GM21825 (cell line): ENCODE measurements at regions not wholly inside any gene's neighbourhood (a gene's known extent, or its start where the extent isn't known, plus 50 kb on each side); places are given as distances from the start of the nearest gene placed in this dataset.
"Not testable (repeated sequence)": the region's sequence is repeated elsewhere in the genome, so short reads cannot be mapped to it uniquely, and the experiment has no call there.

ENCODE experiments used
- ATAC-seq: cut with Tn5 transposase; IDR thresholded peaks from one replicate; pipeline ENCODE4 v1.9.1; 2021; ENCODE audit warnings: mild to moderate bottlenecking, moderate library complexity; ENCODE audit not compliant: unreplicated experiment

- ATAC-seq = no peak
Observed at GRCh38 chr3:189375532-189375931, 203.8 kb downstream of the TPRG1 start.

- ATAC-seq = no peak
Observed at GRCh38 chr3:189383630-189384029, 211.9 kb downstream of the TPRG1 start.

GRCh38 chr3:189385880-189386279 lies 214.1 kb downstream of the TPRG1 start:
- not testable (repeated sequence) for ATAC-seq

- no peak for ATAC-seq
Observed at GRCh38 chr3:189386739-189387138, 215.0 kb downstream of the TPRG1 start.

GRCh38 chr3:189389346-189389745 lies 217.6 kb downstream of the TPRG1 start:
- ATAC-seq = no peak

GRCh38 chr3:189393598-189393997 lies 221.8 kb downstream of the TPRG1 start:
- ATAC-seq = no peak

- ATAC-seq = peak; percentile 87
Observed at GRCh38 chr3:189394599-189395121, 222.9 kb downstream of the TPRG1 start.

- no peak for ATAC-seq
Observed at GRCh38 chr3:189395825-189396224, 224.1 kb downstream of the TPRG1 start.

DNA sequence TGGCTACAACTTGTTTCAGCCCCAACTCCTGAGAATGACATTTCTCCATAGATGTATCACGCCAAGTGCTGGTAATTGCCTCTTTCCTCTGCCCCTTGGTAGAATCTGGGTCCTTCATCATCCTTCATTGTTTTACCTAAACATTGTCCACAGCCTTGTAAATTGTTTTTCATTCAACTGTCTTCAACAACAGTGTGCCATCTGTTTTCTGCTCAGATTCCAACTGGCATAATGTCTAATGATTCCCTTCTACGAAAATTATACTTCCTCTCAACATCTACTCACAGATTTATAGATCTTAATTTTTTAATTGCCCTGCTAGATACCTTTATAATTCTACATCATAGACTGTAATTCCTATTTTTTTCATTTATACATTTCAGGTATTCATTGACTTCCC lies 226.9 kb downstream of the TPRG1 start:
- ATAC-seq = no peak

DNA sequence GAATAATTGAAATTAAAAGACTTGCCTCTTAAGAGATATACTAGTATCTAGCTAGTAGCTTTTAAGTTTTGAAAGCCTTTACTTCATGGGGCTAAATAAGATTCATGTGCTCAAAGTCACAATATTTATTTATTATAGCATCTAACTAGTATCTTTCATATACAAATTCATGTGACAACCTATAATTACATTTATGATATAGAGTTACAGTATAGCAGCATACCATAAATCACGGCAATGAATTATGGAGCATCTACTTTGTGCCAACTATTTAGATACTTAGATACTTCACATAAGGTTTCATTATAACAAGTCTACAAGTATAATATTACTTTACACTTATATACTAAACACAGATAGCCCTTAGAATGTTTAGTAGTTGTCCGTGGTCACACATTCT lies 229.4 kb downstream of the TPRG1 start:
- ATAC-seq = no peak

DNA sequence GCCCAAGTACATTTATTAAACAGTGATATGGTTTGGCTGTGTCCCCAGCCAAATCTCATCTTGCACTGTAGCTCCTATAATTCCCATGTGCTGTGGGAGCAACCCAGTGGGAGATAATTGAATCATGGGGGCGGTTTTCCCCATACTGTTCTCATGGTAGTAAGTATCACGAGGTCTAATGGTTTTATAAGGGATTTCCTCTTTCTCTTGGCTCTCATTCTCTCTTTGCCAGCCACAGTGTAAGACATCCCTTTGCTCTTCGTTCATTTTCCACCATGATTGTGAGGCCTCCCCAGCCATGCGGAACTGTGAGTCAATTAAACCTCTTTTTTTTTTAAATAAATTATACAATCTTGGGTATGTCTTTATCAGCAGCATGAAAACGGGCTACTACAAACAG lies 228.0 kb upstream of the TP63 start:
- no peak for ATAC-seq

GRCh38 chr3:189404024-189404423 lies 227.2 kb upstream of the TP63 start:
- no peak for ATAC-seq

- ATAC-seq = no peak
Observed at GRCh38 chr3:189404797-189405484, 226.2 kb upstream of the TP63 start.

GRCh38 chr3:189406148-189406547 lies 225.0 kb upstream of the TP63 start:
- no peak for ATAC-seq

DNA sequence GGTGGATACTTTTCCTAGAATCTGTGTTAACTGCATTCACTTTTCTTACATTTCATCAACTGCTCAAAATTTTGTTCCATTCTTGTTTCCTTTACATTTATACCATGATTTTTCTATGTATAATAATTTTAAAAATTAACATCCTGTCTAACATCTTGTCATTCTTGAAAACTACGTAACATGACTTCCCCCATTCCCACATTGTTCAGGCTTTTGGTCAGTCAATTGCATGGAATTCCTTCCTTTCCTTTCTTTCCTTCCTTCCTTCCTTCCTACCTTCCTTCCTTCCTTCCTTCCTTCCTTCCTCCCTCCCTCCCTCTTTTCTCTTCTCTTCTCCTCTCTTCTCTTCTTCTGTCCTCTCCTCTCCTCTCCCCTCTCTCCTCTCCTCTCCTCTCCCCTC lies 220.7 kb upstream of the TP63 start:
- no peak for ATAC-seq

DNA sequence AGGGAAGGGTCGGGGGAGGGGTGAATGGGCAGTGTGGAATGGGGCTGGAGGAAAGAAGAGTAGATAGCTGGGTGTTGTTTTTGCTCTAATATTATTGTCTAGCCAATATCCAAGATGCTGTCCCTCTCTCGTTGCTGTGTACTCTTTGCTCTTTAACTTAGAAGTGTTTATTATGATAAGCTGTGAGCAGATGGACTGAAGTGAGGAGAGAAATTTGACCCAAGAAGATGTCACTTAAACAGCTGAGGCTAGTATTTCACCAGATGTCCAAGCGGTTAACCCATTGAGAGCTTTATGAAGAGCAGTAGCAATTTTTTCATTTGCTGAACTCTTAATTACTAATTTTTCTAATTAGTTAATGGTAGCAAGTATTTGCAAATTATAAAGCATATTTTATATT lies 212.2 kb upstream of the TP63 start:
- no peak for ATAC-seq

- ATAC-seq = no peak
Observed at GRCh38 chr3:189419683-189420082, 211.5 kb upstream of the TP63 start.

GRCh38 chr3:189424922-189425321 lies 206.3 kb upstream of the TP63 start:
- ATAC-seq = no peak

GRCh38 chr3:189429019-189429418 lies 202.2 kb upstream of the TP63 start:
- ATAC-seq = no peak

GRCh38 chr3:189430166-189430565 lies 201.0 kb upstream of the TP63 start:
- ATAC-seq = no peak

DNA sequence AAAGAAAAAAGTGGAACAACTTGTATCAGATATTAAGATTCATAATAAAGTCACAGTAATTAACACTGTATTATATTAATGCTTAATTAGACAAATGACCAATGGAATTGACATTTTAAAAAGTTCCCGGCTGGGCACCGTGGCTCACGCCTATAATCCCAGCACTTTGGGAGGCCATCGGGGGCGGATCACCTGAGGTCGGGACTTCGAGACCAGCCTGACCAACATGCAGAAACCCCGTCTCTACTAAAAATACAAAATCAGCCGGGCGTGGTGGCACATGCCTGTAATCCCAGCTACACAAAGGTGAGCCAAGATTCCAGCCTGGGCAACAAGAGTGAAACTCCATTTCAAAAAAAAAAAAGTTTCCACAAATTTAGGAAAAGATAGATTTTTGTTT lies 188.9 kb upstream of the TP63 start:
- not testable (repeated sequence) for ATAC-seq

DNA sequence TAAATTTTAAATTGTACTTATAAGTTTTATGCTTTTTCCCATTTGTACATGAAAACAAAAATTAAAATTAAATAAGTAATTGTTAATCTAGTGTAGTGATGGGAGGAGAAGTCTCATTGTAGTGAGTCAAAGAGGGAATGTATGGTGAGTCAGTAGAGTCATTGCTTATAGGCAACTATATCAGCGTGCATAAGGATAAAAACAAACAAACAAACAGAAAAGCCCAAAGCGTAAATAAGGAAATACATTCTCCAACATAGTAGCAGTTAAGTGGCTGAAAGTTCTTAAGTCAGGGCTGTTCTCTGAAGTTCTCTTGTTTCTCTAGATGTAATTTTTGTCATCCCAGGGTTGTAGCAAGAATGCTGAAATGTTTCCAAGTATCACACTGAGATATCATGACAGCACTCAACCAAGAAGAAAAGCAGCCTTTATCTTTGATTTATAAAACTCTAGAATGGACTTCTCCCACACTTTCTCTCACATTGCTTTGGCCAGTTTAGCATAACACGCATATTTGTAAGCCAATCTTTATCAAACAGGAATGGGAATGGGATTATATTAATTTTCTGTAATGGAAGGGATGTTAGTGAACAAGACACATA lies 184.1 kb upstream of the TP63 start:
- ATAC-seq = no peak

DNA sequence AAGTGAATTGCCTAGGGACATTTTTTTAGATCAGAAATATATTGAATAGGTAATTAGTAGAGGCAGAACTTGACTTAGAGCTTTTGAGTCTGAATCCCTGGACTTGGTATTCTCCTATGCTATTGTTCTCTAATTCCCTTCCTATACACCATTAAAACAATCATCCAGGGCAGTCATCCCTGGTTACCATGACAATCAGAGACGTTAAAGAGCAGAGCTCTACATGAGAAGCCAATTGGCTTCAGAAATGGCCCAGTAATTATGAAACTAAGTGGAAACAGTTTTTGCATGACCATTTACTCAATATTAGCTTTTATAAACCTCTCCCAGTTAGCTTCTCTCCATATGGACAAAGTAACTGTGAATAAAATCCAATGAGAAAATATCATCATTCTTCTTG lies 182.1 kb upstream of the TP63 start:
- ATAC-seq = no peak
